Panc1 (cell line): ENCODE measurements at regions not wholly inside any gene's neighbourhood (a gene's known extent, or its start where the extent isn't known, plus 50 kb on each side); places are given as distances from the start of the nearest gene placed in this dataset.

Experiments
- ATAC-seq: fragments of 200-7000 bp; cut with Tn5 transposase; 2 replicates; pipeline ENCODE4 v1.9.1; 2020; ENCODE audit warnings: mild to moderate bottlenecking, moderate library complexity
- BruUV-seq: library from RNA; stranded (reverse); fragments of 400-500 nt; replicated peaks from 2 replicates; lab custom pipeline; 2021; lab: Mats Ljungman, UMichigan
- CTCF ChIA-PET: fragments of 300-600 bp; sonication (Branson Sonifier 250); formaldehyde crosslinking; loops from one replicate; lab custom pipeline; 2022; ENCODE audit warnings: antibody characterized with exemption; lab: Charles Lee
- POLR2A ChIA-PET: fragments of 300-600 bp; sonication (Branson Sonifier 250); formaldehyde crosslinking; loops from one replicate; lab custom pipeline; 2022; ENCODE audit warnings: antibody characterized with exemption; lab: Charles Lee
- DNase-seq: peaks from one replicate; pipeline ENCODE4 v3.0.0-alpha.2; 2010; ENCODE audit warnings: low read depth, low spot score
- H3K27ac ChIP-seq: 2 replicates; pipeline ENCODE4 v1.5.1; 2011; ENCODE audit warnings: mild to moderate bottlenecking, low read length, inconsistent platforms
- H3K27me3 ChIP-seq: fragments of 200-500 bp; sonication (Bioruptor generic); 2 replicates; pipeline ENCODE4 v1.6.0; 2014; ENCODE audit warnings: low read length, inconsistent platforms; ENCODE audit not compliant: control insufficient read depth, insufficient read depth
- H3K36me3 ChIP-seq: fragments of 200-500 bp; sonication (Bioruptor generic); 2 replicates; pipeline ENCODE4 v1.5.1; 2014; ENCODE audit warnings: inconsistent platforms, mild to moderate bottlenecking, low read length, moderate library complexity; ENCODE audit not compliant: control insufficient read depth, insufficient read depth
- H3K4me1 ChIP-seq: 2 replicates; pipeline ENCODE4 v1.5.1; 2011; ENCODE audit warnings: inconsistent platforms, mild to moderate bottlenecking, low read length, moderate library complexity; ENCODE audit not compliant: control insufficient read depth, insufficient read depth
- H3K4me3 ChIP-seq, 2 experiments: 2 replicates each; pipeline ENCODE4 v1.5.1; 2011 to 2012; ENCODE audit warnings: low read depth in 2 of 2, low read length in 2 of 2, mild to moderate bottlenecking in 2 of 2, inconsistent platforms in 1 of 2, moderate library complexity in 1 of 2
- H3K9me3 ChIP-seq: fragments of 200-500 bp; sonication (Bioruptor generic); 2 replicates; pipeline ENCODE4 v1.5.1; 2014; ENCODE audit warnings: low read depth, mild to moderate bottlenecking, inconsistent platforms, low read length, moderate library complexity; ENCODE audit not compliant: control insufficient read depth, insufficient read depth
- CTCF ChIP-seq: fragments of 450-650 bp; IDR thresholded peaks from 2 replicates; pipeline ENCODE4 v1.5.1; 2017; ENCODE audit warnings: mild to moderate bottlenecking
- POLR2AphosphoS5 ChIP-seq: IDR thresholded peaks from 2 replicates; pipeline ENCODE4 v1.6.1; 2012; ENCODE audit warnings: mild to moderate bottlenecking, low read depth, low read length, moderate library complexity
- SIN3A ChIP-seq: IDR thresholded peaks from 2 replicates; pipeline ENCODE4 v1.6.1; 2012; ENCODE audit warnings: low read depth, mild to moderate bottlenecking, low read length, moderate library complexity, borderline replicate concordance; ENCODE audit not compliant: insufficient read depth
- TCF7L2 ChIP-seq: IDR thresholded peaks from 2 replicates; pipeline ENCODE4 v1.6.1; 2011; ENCODE audit warnings: mild to moderate bottlenecking, low read depth, low read length, inconsistent platforms
- in situ Hi-C: cut with HindIII; loops from 2 replicates; pipeline ENCODE4 v1.10.0; 2016; ENCODE audit warnings: low sequenced_read_pairs, low pct_unique_long_range_greater_than_20kb
- intact Hi-C: fragments of 100-400 bp; cut with micrococcal nuclease; formaldehyde crosslinking; loops from one replicate; pipeline ENCODE4 v1.10.0; 2022; ENCODE audit not compliant: unreplicated experiment
- TF ChIP-seq, protein P1 (sequence below), 2 experiments: IDR thresholded peaks; 2 replicates each; pipeline ENCODE4 v1.6.1; 2011 to 2012; ENCODE audit warnings: low read depth in 2 of 2, control low read depth in 1 of 2, low read length in 1 of 2, mild to moderate bottlenecking in 1 of 2, moderate library complexity in 1 of 2; ENCODE audit not compliant: insufficient read depth in 1 of 2

DNA sequence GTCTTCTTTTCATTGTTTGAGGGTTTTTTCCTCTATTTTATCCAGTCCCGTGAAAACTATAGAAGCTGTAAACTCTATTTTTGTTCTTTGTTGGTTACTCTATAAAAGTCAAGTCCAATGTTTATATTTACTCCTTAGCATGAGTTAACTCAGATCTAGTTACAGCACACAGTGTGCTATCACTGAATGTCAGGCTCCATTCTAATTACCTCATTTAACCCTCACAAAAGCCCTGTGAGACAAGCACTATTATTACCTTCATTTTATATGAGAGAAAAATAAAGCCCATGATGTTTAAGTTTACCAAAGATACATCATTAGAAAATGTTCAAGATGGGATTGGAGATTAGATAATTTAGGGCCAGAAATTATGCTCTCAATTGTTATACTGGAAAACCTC is 251.4 kb upstream of the SNX7 start:
- Histone ChIP-seq H3K36me3 (no peaks in the 10 kb centered on the region), H3K9me3 (no peaks in the 10 kb centered on the region), H3K4me3 (no peak overlapping the region), H3K27me3 (no peaks in the 10 kb centered on the region), H3K4me1 (peaks cover 5% of the 10 kb centered on the region; the same call in 1 of the 2 replicates), H3K27ac (no peak overlapping the region; the same call in 1 of the 2 replicates)
- DNase-seq: no peak
- no peak for TF ChIP-seq CTCF
- in situ Hi-C loops (no loop called here), intact Hi-C loops (no loop called here)
- no TSS peak for BruUV-seq
- ChIA-PET POLR2A (no interaction called here), CTCF (no interaction called here)
- no peak for ATAC-seq

DNA sequence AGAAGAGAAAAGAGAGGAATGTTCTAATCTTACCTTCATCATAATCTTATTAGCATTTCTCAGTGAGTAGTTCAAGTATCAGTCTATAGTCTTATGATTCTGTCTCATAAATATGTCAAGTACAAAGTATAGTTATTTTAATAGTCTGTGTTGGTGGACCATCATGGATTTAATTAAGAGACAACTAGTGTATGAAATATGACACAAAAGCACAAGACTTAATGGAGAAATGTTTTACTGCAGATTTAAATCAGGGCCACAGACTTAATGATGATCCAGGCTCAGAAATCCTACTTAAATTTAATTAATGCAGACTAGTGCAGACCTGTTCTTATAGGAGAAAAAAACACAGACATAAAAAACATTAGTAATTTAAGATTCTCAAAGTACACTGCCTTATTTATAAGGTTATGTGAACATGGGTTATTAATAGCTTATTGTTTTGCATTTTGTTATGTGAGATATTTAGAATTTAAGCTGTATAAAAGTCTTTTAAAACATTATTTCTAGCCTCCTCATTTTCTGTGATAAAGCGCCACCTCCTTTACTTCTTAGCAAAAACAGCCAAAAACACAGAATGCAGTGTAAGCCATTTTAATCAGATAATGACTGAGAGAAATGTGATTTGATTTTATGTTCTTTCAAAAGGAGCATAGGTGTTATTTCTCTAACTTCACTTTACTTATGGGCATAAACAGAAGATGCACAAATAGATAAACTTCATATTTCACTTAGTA is 255.0 kb upstream of the SNX7 start:
- ChIA-PET POLR2A (no interaction called here), CTCF (no interaction called here)
- no peaks in the 10 kb centered on the region for H3K27me3 ChIP-seq
- TF ChIP-seq, protein P1, sequence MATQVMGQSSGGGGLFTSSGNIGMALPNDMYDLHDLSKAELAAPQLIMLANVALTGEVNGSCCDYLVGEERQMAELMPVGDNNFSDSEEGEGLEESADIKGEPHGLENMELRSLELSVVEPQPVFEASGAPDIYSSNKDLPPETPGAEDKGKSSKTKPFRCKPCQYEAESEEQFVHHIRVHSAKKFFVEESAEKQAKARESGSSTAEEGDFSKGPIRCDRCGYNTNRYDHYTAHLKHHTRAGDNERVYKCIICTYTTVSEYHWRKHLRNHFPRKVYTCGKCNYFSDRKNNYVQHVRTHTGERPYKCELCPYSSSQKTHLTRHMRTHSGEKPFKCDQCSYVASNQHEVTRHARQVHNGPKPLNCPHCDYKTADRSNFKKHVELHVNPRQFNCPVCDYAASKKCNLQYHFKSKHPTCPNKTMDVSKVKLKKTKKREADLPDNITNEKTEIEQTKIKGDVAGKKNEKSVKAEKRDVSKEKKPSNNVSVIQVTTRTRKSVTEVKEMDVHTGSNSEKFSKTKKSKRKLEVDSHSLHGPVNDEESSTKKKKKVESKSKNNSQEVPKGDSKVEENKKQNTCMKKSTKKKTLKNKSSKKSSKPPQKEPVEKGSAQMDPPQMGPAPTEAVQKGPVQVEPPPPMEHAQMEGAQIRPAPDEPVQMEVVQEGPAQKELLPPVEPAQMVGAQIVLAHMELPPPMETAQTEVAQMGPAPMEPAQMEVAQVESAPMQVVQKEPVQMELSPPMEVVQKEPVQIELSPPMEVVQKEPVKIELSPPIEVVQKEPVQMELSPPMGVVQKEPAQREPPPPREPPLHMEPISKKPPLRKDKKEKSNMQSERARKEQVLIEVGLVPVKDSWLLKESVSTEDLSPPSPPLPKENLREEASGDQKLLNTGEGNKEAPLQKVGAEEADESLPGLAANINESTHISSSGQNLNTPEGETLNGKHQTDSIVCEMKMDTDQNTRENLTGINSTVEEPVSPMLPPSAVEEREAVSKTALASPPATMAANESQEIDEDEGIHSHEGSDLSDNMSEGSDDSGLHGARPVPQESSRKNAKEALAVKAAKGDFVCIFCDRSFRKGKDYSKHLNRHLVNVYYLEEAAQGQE (IDR thresholded peaks at IDR 0.05; ENCODE audit: insufficient read depth in 1 of 2, low read depth in 2 of 2, low read length in 1 of 2): no peak
- no peak; the same call in 1 of the 2 replicates for TF ChIP-seq TCF7L2
- no peak for TF ChIP-seq CTCF
- no peak for TF ChIP-seq SIN3A
- no peak for TF ChIP-seq POLR2AphosphoS5
- no peaks in the 10 kb centered on the region for H3K36me3 ChIP-seq
- ATAC-seq (no peak), DNase-seq (no peak)
- peaks cover 9% of the 10 kb centered on the region; the same call in 1 of the 2 replicates for H3K4me1 ChIP-seq
- no peaks in the 10 kb centered on the region for H3K9me3 ChIP-seq
- peak overlapping the region; percentile 48; the same call in 1 of the 2 replicates for H3K27ac ChIP-seq
- in situ Hi-C loops: no loop called here
- no peak overlapping the region for H3K4me3 ChIP-seq
- no TSS peak for BruUV-seq
- intact Hi-C loops: no loop called here
